ENCODE measurements at regions not wholly inside any gene's neighbourhood (a gene's known extent, or its start where the extent isn't known, plus 50 kb on each side); places are given as distances from the start of the nearest gene placed in this dataset.

DNA sequence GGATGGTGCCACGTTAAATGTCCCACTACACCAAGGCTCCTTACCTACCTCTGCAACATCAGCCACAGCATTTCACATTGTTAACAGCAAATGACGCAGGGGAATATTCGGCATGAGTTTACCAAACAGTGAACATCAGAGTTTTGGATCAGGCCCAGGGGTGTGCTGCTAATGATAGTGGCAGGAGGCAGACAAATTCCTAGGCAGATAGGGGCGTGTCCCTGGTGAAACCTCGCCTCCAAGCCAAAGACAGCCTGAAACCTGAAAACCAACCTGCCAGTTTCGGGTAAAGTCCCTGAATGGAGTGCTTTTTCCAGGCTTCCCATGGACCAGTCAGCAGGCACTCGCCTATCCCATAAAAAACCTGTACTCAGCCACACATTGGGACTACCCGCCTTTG is 133.6 kb downstream of the SH3BGRL2 start:
- no peak for DNase-seq (ENCODE audit: low spot score)

DNA sequence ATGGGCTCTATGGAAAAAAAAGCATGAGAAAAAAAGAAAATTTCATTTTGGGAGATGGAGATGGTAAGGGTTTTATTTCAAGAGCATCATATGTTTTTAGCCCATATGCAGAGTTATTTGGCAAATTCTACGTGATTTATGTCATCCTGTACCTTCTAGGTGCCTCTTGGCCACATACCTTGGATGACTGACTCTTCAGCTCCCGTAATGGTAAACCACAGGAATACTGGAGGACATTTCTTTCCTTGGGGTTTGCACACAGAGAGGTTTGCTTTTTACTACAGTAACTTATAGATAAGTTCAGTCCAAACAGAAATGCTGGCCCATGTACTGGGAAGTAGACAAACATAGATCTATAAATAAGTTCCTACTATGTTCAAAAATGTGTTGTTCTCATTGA is 132.2 kb downstream of the SH3BGRL2 start:
- DNase-seq (ENCODE audit: low spot score): no peak

DNA sequence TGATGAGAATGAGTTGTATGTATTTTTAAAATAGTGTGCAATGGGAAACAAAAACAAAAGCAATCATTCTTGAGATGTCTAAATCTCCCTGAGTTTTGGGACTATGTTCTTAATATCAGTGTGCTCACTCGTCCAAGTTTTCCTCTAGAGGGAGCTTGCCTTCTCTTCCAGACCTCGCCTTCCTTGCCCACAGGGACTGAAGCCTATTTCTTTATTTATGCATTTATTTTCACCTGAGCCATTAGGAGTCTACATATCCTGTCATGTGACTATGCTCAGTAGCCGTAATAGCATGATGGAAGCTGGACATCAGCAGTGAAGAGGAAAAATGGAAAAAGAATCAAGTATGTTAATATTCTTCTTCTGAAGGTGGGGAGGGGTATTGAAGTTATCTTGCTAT is 131.2 kb downstream of the SH3BGRL2 start:
- DNase-seq (ENCODE audit: low spot score): no peak

DNA sequence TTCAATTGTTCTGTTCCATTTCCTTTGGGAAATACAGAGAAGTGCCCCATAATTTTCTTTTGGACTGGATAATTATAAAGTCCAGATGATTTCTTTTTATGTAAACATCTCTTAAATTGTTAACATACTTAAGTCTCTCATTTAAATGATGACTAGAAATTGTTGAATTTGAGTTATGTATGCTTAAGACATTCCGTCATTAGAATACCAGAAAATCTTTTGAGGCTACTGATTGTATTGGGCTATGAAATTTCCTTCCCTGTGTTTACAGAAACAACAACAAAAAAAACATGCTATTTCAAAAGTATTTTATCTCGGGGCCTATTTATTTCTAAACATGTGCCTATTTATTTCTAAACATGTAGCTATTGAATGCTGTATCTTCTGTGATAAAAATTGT is 125.4 kb downstream of the SH3BGRL2 start:
- DNase-seq (ENCODE audit: low spot score): no peak

DNA sequence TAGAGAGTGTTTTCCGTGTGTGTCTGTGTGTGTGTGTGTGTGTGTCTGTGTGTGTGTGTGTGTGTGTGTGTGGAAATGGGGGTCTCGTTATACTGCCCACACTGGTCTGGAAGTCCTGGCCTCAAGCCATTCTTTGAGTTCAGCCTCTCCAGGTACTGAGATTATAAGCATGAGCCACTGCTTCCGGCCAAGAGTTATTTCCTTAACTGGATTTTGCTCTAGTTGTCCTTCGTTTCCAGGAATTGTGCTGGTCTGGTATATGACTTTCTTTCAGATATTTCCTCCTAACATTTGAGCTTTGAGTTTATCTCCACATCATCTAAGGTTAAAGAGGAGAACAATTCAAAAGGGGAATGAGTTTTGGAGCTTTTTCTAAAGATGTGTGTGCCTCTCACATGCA is 124.8 kb downstream of the SH3BGRL2 start:
- no peak for DNase-seq (ENCODE audit: low spot score)
